Lower leg skin (tissue), 4 donors: ENCODE measurements at regions not wholly inside any gene's neighbourhood (a gene's known extent, or its start where the extent isn't known, plus 50 kb on each side); places are given as distances from the start of the nearest gene placed in this dataset.
A peak's percentile ranks its signal among the peaks of the same experiment; 100 is the strongest.
"Not testable (repeated sequence)": the region's sequence is repeated elsewhere in the genome, so short reads cannot be mapped to it uniquely, and the experiment has no call there.

Source experiments
- DNase-seq, 2 donors: peaks; one replicate each; pipeline ENCODE4 v3.0.0-alpha.2; 2019; ENCODE audit warnings: low spot score in 2 of 2
- H3K4me3 ChIP-seq: fragments of 200-600 bp; sonication (generic); 2 replicates; pipeline ENCODE4 v1.5.1; 2017; ENCODE audit warnings: mild to moderate bottlenecking, low read depth; ENCODE audit not compliant: poor library complexity, severe bottlenecking
- POLR2A ChIP-seq, 2 donors: fragments of 450-650 bp; IDR thresholded peaks; one replicate each; pipeline ENCODE4 v1.6.1; 2016 to 2017; ENCODE audit warnings: antibody characterized with exemption in 2 of 2, mild to moderate bottlenecking in 1 of 2, moderate library complexity in 1 of 2
- WGBS, 2 donors: methylation state at CpG; one replicate each; pipeline ENCODE4 v1.1.5; 2018; 5-methylcytosine and 5-hydroxymethylcytosine counted together
- intact Hi-C: fragments of 100-400 bp; cut with DNase I; formaldehyde crosslinking; loops from one replicate; pipeline ENCODE4 v1.15.0; 2023; ENCODE audit warnings: low total_unique reads
- TF ChIP-seq, protein P1 (sequence below), 3 donors: fragments of 450-650 bp; IDR thresholded peaks; one replicate each; pipeline ENCODE4 v1.5.1; 2016; ENCODE audit warnings: antibody characterized with exemption in 3 of 3, mild to moderate bottlenecking in 3 of 3, moderate library complexity in 2 of 3

DNA sequence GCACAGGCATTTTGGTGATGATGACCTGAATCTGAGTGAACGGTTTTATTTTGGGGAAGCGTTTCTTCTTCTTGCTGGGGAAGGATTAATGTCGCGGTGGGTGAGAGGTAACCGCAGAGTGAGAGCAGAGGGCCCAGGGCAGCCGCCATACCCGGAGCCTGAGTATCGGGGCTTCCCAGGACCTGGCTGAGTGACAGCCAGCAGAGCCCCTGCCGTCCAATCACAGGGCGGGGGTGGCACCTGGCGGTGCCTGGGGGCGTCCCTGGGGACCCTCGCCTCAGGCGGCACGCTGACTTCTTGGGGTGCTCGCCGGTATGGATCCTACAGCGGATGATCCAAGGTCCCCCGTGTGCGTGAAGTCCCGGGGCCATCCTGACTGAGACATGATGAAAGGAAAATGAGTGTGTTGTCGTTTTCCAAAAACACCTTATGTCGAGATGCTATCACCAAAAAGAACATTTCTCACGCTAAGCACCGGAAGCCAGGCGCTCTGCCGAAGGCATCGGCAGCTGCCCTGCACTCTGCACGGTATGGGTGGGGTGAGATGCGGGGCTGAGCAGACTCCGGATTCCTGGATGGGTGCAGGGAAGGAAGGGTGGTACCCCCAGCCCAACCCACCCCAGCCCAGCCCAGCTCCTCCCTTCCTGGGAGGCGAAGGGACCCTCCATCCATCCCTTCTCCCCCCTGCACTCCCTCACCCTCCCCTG, 227.9 kb upstream of the SHH start:
- intact Hi-C loops: no loop called here
- H3K4me3 ChIP-seq: no peak overlapping the region
- 63 to 69% methylated on average over 32 of the region's 32 CpGs for WGBS, 2 donors
- TF ChIP-seq, protein P1, sequence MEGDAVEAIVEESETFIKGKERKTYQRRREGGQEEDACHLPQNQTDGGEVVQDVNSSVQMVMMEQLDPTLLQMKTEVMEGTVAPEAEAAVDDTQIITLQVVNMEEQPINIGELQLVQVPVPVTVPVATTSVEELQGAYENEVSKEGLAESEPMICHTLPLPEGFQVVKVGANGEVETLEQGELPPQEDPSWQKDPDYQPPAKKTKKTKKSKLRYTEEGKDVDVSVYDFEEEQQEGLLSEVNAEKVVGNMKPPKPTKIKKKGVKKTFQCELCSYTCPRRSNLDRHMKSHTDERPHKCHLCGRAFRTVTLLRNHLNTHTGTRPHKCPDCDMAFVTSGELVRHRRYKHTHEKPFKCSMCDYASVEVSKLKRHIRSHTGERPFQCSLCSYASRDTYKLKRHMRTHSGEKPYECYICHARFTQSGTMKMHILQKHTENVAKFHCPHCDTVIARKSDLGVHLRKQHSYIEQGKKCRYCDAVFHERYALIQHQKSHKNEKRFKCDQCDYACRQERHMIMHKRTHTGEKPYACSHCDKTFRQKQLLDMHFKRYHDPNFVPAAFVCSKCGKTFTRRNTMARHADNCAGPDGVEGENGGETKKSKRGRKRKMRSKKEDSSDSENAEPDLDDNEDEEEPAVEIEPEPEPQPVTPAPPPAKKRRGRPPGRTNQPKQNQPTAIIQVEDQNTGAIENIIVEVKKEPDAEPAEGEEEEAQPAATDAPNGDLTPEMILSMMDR (IDR thresholded peaks at IDR 0.05): no peak
- no peak for TF ChIP-seq POLR2A (IDR thresholded peaks at IDR 0.05)
- no peak for DNase-seq

DNA sequence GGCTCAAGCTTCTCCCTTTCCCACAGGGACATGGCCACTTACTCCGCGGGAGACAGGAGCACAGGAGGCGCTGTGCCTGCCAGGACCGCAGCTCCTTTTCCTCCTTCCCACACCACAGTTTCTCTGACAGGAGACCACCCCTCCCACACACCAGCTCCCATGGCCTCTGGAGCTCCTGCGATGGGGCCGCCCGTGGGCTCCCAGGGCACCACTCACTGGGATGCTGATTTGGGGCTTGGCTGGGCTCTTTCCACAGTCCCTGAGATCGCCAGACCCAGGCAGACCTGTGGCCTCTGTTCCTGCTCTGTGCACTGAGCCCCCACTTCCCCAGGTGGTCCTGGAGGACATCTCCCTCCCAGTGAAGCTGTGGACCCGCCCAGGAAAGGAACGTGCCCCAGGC, 226.9 kb upstream of the SHH start:
- no peak for DNase-seq
- TF ChIP-seq POLR2A (IDR thresholded peaks at IDR 0.05): no peak
- TF ChIP-seq, protein P1 (IDR thresholded peaks at IDR 0.05): no peak
- 90 to 91% methylated on average over 10 of the region's 10 CpGs for WGBS, 2 donors
- intact Hi-C loops: no loop called here
- H3K4me3 ChIP-seq: no peak overlapping the region

DNA sequence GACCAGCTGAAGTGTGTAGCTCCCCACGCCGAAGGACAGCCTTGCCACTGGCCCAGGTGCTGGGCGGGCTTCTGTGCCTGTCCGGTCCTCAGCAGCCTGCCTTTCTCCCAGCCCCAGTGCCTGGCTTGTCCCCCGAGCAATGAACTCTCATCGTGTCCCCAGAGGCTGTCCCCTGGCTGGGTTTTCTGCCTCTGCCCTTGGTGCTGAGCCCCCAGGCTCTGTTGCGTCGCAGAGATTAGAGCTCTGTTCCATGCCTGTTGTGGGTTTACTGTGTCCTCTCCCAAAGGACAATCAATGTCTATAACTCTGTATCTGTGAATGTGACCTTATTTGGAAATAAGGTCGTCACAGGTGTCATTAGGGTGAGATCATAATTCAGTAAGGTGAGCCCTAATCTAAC, 226.1 kb upstream of the SHH start:
- DNase-seq: no peak
- no peak overlapping the region for H3K4me3 ChIP-seq
- TF ChIP-seq POLR2A (IDR thresholded peaks at IDR 0.05): no peak
- TF ChIP-seq, protein P1 (IDR thresholded peaks at IDR 0.05): no peak
- intact Hi-C loops: no loop called here
- WGBS, 2 donors: 72 to 78% methylated on average over 9 of the region's 9 CpGs

DNA sequence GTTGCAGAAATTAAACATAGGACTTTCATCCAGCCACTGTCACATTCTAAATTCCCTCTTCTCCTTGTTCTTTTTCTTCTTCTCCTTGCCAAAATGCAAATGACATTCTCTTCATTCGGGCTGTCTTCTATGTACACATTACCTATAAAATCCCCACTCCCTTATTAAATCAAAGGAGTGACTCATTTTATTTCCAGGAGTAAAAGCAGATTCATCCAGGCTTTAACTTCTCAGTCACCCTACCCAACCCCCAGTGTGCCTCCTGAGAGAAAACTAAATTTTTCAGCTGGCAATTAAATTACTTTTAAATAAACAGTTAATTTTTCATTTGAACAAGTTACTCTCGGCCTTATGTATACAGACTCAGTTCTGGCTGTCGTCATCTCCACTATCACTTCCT, 223.9 kb upstream of the SHH start:
- intact Hi-C loops: no loop called here
- TF ChIP-seq, protein P1 (IDR thresholded peaks at IDR 0.05): no peak
- TF ChIP-seq POLR2A (IDR thresholded peaks at IDR 0.05): no peak
- H3K4me3 ChIP-seq: no peak overlapping the region
- no peak for DNase-seq
- 43 to 46% methylated on average over 3 of the region's 3 CpGs for WGBS, 2 donors

DNA sequence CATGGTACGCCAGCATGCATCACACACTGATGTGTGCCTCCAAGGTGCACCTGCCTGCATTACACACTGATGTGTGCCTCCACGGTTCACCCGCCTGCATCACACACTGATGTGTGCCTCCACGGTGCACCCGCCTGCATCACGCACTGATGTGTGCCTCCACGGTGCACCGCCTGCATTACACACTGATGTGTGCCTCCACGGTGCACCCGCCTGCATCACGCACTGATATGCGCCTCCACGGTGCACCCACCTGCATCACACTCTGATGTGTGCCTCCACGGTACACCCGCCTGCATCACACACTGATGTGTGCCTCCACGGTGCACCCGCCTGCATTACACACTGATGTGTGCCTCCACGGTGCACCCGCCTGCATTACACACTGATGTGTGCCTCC, 223.1 kb upstream of the SHH start:
- WGBS, 2 donors: 89 to 92% methylated on average over 13 to 19 of the region's 19 CpGs
- intact Hi-C loops, H3K4me3 ChIP-seq: not testable (repeated sequence)
- DNase-seq: peak in 1 of 2 donors; percentile 56

DNA sequence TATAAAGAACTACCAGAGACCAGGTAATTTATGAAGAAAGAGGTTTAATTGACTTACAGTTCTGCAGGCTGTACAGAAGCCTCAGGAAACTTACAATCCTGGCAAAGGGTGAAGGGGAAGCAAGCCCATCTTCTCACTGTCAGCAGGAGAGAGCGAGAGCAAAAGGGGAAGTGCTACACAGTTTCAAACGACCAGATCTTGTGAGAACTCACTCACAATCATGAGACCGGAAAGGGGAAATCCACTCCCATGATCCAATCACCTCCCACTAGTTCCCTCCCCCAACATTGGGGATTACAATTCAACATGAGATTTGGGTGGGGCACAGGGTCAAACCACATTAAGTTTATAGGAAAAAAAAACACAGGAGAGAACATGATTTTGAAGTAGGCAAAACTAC, 222.1 kb upstream of the SHH start:
- intact Hi-C loops: no loop called here
- 33 to 43% methylated on average over 3 of the region's 3 CpGs for WGBS, 2 donors
- no peak for DNase-seq
- no peak overlapping the region for H3K4me3 ChIP-seq
- TF ChIP-seq, protein P1 (IDR thresholded peaks at IDR 0.05): no peak
